Activated CD4-positive, alpha-beta T cell treated with anti-CD3 and anti-CD28 coated beads for 48 hours (primary cell): ENCODE measurements at regions not wholly inside any gene's neighbourhood (a gene's known extent, or its start where the extent isn't known, plus 50 kb on each side); places are given as distances from the start of the nearest gene placed in this dataset.
"Not testable (repeated sequence)": the region's sequence is repeated elsewhere in the genome, so short reads cannot be mapped to it uniquely, and the experiment has no call there.

Experiments
- DNase-seq: peaks from one replicate; pipeline ENCODE4 v3.0.0-alpha.2; 2020

GRCh38 chr1:121443001-121443540, 258.3 kb downstream of the SRGAP2C start:
- no peak for DNase-seq

GRCh38 chr1:121444096-121444495, 259.3 kb downstream of the SRGAP2C start:
- DNase-seq = no peak

- DNase-seq = no peak
Observed at GRCh38 chr1:121445679-121446078, 260.9 kb downstream of the SRGAP2C start.

- DNase-seq = not testable (repeated sequence)
Observed at GRCh38 chr1:121447280-121447923, 262.6 kb downstream of the SRGAP2C start.

GRCh38 chr1:121448064-121448463, 263.3 kb downstream of the SRGAP2C start:
- DNase-seq = not testable (repeated sequence)

GRCh38 chr1:121448851-121449250, 264.1 kb downstream of the SRGAP2C start:
- DNase-seq = no peak

- no peak for DNase-seq
Observed at GRCh38 chr1:121452484-121452883, 267.7 kb downstream of the SRGAP2C start.

- DNase-seq = no peak
Observed at GRCh38 chr1:121458291-121459048, 273.7 kb downstream of the SRGAP2C start.

GRCh38 chr1:121459235-121459634, 274.5 kb downstream of the SRGAP2C start:
- no peak for DNase-seq

GRCh38 chr1:121469395-121469794, 284.6 kb downstream of the SRGAP2C start:
- DNase-seq = not testable (repeated sequence)

GRCh38 chr1:121470401-121470800, 285.6 kb downstream of the SRGAP2C start:
- not testable (repeated sequence) for DNase-seq

GRCh38 chr1:121471523-121471922, 286.7 kb downstream of the SRGAP2C start:
- no peak for DNase-seq

- DNase-seq = no peak
Observed at GRCh38 chr1:121472017-121472416, 287.2 kb downstream of the SRGAP2C start.

- no peak for DNase-seq
Observed at GRCh38 chr1:121483234-121483633, 298.5 kb downstream of the SRGAP2C start.

GRCh38 chr1:121483961-121484424, 299.2 kb downstream of the SRGAP2C start:
- peak; percentile 4 for DNase-seq

- DNase-seq = not testable (repeated sequence)
Observed at GRCh38 chr1:121494796-121495195, 310.0 kb downstream of the SRGAP2C start.

GRCh38 chr1:121511455-121511854, 326.7 kb downstream of the SRGAP2C start:
- peak; percentile 45 for DNase-seq

GRCh38 chr1:121511876-121512275, 327.1 kb downstream of the SRGAP2C start:
- DNase-seq = not testable (repeated sequence)

- DNase-seq = no peak
Observed at GRCh38 chr1:121515235-121515634, 330.5 kb downstream of the SRGAP2C start.

GRCh38 chr1:121516234-121516967, 331.6 kb downstream of the SRGAP2C start:
- peak; percentile 26 for DNase-seq

GRCh38 chr1:121517586-121518230, 332.9 kb downstream of the SRGAP2C start:
- DNase-seq = no peak

GRCh38 chr1:121518726-121519041, 333.9 kb downstream of the SRGAP2C start:
- DNase-seq = no peak
